Inflammatory macrophage treated with lipopolysaccharide for 4 hours (primary cell): ENCODE measurements at regions not wholly inside any gene's neighbourhood (a gene's known extent, or its start where the extent isn't known, plus 50 kb on each side); places are given as distances from the start of the nearest gene placed in this dataset.
"Not testable (repeated sequence)": the region's sequence is repeated elsewhere in the genome, so short reads cannot be mapped to it uniquely, and the experiment has no call there.

ENCODE experiments used
- DNase-seq: peaks from one replicate; pipeline ENCODE4 v3.0.0-alpha.2; 2020

GRCh38 chr1:99361406-99361805 is 97.1 kb downstream of the PLPPR4 start:
- no peak for DNase-seq

GRCh38 chr1:99363531-99363930 is 99.2 kb downstream of the PLPPR4 start:
- DNase-seq = no peak

GRCh38 chr1:99365141-99365540 is 100.8 kb downstream of the PLPPR4 start:
- no peak for DNase-seq

DNA sequence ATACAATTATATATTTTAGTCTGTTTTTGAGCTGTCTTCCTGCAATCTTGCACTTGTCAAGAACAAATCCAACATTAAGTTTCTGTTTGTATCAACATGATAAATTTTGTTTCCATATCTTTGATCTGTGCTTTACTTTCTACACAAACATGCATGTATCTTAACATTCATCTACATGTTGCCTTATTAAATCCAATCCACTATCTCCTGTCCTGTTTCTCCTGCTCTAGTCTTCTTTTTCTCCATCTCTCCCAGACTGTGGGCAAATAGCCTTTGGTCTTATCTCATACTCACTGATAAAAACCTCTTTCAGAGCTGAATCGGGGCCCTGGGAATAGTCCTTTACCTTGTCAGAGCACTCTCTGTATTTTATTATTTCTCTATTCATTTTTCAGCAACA is 101.3 kb downstream of the PLPPR4 start:
- DNase-seq = no peak

DNA sequence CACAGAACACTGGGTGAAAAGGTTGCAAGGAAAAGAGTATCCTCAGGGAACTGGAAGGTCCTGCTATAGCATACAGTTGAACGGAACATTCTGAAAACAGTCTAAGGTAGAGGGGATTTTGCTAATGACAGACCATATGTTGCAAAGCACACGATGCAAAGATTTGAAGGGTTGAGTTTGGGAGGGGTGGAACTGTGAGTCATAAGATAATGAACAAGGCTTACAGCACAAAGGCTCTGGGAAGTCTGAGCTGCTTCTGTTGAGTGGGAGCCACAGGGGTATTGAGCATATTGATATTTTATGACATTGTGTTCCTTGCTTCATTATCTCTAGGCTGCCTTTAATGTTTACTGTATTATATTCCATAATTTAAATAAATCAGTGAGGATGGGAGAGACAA is 104.9 kb downstream of the PLPPR4 start:
- DNase-seq = no peak

GRCh38 chr1:99370476-99370875 is 106.2 kb downstream of the PLPPR4 start:
- DNase-seq = no peak

- no peak for DNase-seq
These were observed 107.1 kb downstream of the PLPPR4 start for GRCh38 chr1:99371413-99371812.

DNA sequence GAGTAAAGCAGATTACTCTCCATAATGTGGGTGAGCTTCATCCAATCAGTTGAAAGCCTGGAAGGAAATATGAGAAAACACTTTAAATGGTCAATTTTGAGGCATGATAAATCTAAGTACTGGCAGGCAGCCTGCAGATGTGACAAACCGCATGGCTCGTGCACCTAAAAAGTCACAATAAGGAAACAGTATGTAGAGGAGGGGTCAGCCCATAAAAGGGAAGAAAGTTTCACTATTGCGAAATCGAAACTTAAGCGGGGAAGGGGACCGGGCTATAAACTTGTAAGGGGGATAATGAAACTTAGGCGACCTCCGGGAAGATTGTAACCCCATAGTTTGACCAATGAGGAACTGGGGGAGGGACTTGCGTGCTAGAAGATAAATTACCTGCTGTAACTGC is 109.8 kb downstream of the PLPPR4 start:
- peak; percentile 31 for DNase-seq

GRCh38 chr1:99374693-99375092 is 110.4 kb downstream of the PLPPR4 start:
- DNase-seq = not testable (repeated sequence)

DNA sequence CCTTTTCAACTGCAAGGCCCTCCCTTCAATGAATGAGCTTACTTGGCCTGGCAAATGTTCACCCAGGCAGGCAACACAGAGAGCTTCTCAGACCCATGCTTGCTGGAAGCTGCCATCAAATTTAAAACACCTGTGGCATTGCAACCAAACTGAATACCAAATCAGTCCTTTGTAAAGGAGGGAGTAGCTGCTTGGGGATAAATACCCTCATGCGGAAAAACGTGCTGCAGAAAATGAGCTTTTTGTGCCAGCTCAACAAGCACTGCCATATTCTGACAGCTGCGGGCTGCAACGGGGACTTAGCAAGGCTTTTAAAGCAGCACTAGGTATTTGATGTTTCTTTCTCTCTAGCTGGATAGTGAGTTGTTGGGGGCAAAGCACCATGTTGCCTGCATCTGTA is 119.7 kb downstream of the PLPPR4 start:
- DNase-seq = no peak

GRCh38 chr1:99385852-99386251 is 121.6 kb downstream of the PLPPR4 start:
- no peak for DNase-seq

- no peak for DNase-seq
These were observed 132.1 kb downstream of the PLPPR4 start for GRCh38 chr1:99396389-99396788.

GRCh38 chr1:99397029-99397428 is 132.7 kb downstream of the PLPPR4 start:
- DNase-seq = no peak

DNA sequence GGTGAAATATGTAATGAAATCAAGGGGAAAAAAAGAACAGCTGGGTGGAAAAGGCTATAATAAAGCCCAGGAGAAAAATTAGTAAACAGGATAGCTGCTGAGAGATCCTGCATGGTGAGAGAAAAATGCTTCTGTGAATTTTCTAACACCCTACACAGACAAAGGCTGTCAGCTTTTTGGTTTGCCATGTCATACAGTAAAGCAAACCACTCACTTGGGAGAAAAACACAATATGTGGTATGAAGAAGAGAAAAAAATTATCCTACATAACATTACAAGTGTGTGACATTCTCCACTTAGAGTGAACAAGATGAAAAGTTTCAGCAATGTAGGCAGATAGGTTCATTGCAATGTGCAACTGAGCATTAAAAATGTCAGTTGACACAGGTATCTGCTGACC is 133.6 kb downstream of the PLPPR4 start:
- no peak for DNase-seq

DNA sequence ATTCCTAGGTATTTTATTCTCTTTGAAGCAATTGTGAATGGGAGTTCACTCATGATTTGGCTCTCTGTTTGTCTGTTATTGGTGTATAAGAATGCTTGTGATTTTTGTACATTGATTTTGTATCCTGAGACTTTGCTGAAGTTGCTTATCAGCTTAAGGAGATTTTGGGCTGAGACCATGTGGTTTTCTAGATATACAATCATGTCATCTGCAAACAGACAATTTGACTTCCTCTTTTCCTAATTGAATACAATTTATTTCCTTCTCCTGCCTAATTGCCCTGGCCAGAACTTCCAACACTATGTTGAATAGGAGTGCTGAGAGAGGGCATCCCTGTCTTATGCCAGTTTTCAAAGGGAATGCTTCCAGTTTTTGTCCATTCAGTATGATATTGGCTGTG is 137.3 kb downstream of the PLPPR4 start:
- not testable (repeated sequence) for DNase-seq

DNA sequence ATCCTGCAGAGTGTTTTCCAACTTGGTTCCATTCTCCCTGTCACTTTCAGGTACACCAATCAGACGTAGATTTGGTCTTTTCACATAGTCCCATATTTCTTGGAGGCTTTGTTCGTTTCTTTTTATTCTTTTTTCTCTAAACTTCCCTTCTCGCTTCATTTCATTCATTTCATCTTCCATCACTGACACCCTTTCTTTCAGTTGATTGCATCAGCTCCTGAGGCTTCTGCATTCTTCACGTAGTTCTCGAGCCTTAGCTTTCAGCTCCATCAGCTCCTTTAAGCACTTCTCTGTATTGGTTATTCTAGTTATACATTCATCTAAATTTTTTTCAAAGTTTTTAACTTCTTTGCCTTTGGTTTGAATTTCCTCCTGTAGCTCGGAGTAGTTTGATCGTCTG is 140.1 kb downstream of the PLPPR4 start:
- not testable (repeated sequence) for DNase-seq

GRCh38 chr1:99405325-99405724 is 141.0 kb downstream of the PLPPR4 start:
- DNase-seq = not testable (repeated sequence)

- DNase-seq = no peak
These were observed 142.7 kb downstream of the PLPPR4 start for GRCh38 chr1:99407018-99407417.

GRCh38 chr1:99424087-99424486 is 159.8 kb downstream of the PLPPR4 start:
- no peak for DNase-seq

- no peak for DNase-seq
These were observed 165.5 kb downstream of the PLPPR4 start for GRCh38 chr1:99429754-99430153.

DNA sequence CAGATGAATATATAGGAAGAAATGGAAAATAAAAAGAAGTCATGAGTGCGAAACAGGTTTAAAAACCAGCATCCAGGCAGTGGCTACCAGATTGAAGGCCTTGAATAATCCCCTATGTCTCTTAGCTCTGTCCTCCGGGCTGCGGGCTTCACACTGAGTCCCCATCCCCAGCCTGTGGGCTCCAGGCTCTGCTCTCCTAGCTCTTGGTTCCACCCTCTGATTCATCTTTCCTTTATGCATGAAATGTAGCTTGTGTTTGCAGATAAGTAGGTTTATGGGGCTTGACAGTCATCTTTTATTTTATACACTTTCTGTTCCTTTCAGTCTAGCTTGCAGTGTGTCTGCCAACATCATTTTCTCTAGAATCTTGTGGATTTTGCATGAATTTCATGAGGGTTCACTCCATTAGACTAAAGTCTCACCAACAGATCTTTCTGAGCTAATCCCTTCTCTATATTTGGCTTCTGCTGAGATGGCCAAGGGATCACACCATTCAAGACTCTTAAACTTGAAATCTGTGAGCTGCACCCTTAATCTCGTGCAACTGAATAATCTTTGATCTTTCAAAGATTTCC is 174.5 kb downstream of the PLPPR4 start:
- no peak for DNase-seq

DNA sequence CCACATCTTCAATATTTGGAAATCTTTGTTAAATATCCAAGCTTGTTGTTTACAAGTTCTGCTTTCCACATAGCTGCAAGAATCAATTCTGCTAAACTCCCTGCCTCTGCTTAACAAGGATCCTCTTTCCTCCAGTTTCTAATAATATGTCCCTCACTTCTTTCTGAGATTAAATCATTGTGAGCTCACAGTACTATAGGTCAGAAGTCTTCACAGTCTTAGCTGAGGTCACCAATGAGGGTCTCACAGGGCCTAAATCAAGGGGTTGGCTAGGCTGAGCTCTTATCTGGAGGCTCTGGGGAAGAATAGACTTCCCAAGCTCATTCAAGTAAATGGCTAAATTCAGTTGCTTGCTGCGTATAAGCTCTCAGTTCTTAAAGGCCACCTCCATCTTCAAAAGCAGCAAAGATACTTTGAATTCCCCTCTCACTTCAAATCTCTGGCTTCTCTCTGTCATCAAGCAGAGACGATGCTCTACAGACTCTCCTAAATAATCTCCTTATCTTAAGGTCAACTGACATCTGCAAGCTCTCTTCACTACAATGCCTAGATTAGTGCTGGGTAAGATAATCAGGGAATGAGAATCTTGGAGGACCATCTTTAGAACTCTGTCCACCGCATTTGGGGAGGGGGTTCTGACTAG is 175.3 kb downstream of the PLPPR4 start:
- peak; percentile 18 for DNase-seq

DNA sequence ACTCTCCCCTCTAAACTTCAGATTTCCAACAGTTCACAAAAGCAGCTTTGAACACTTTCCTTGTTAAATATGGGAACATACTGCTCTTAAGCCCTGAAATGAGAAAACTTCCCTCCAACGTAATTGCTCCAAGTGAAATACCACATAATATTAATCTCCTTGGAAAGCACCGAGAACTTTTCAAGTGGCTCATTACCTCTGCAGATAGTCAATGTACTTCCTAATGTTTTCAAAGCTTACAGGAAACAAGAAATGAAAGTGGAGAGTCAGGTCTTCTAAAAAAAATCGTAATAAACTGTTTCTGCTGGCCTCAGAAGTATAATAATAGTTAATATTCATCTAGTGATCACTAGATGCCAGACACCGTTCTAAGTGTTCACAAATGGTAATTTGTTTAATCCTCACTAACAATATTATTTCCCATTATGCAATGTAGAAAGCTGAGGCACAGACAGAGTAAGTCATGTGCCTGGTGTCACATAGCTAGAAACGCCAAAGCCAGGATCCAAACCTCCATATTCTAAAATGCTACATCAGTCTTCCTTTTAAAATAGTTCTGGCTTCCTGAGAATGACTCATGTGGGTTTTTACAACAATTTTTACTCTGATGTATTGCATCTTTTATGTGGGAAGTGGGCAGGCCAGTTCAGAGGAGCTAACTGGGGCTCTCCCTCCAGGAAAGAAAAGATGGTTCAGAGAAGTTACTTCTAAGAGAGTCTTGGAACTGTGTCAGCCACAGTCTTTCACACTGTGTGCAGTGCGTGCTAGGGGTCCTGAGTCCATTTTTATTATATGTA is 177.2 kb downstream of the PLPPR4 start:
- DNase-seq = peak; percentile 65

DNA sequence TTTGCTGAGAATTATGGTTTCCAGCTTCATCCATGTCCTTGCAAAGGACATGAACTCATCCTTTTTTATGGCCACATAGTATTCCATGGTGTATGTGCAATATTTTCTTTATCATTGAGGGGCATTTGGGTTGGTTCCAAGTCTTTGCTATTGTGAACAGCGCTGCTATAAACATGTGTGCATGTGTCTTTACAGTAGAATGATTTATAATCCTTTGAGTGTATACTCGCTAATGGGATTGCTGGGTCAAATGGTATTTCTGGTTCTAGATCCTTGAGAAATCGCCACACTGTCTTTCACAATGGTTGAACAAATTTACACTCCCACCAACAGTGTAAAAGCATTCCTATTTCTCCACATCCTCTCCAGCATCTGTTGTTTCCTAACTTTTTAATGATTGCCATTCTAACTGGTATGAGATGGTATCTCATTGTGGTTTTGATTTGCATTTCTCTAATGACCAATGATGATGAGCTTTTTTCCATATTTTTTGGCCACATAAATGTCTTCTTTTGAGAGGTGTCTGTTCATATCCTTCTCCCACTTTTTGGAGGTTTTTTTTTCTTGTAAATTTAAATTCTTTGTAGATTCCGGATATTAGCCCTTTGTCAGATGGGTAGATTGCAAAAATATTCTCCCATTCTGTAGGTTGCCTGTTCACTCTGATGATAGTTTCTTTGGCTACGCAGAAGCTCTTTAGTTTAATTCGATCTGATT is 180.1 kb downstream of the PLPPR4 start:
- DNase-seq = not testable (repeated sequence)
